Activated T-helper 1 cell treated with anti-CD3 and anti-CD28 coated beads, Interleukin-12 subunit alpha, Interleukin-12 subunit beta, Interleukin-2, Interleukin-4 antibody, amounts not matched to agents 30 ng/mL and 10 ng/mL and 1 ng/mL, durations not matched to agents 14 hours and 24 hours and 36 hours (primary cell): ENCODE measurements at regions not wholly inside any gene's neighbourhood (a gene's known extent, or its start where the extent isn't known, plus 50 kb on each side); places are given as distances from the start of the nearest gene placed in this dataset.
"Not testable (repeated sequence)": the region's sequence is repeated elsewhere in the genome, so short reads cannot be mapped to it uniquely, and the experiment has no call there.

Experiments used
- DNase-seq: peaks from one replicate; pipeline ENCODE4 v3.0.0; 2021; ENCODE audit warnings: low spot score
- H3K27ac Mint-ChIP-seq: one replicate; pipeline ENCODE4 v1.8.0; 2021; ENCODE audit warnings: mild to moderate bottlenecking, mixed read lengths
- H3K27me3 Mint-ChIP-seq: one replicate; pipeline ENCODE4 v1.8.0; 2022; ENCODE audit warnings: mild to moderate bottlenecking, moderate library complexity, mixed read lengths; ENCODE audit not compliant: insufficient read depth
- H3K36me3 Mint-ChIP-seq: one replicate; pipeline ENCODE4 v1.8.0; 2021; ENCODE audit warnings: low read depth, mixed read lengths
- H3K4me1 Mint-ChIP-seq: one replicate; pipeline ENCODE4 v1.8.0; 2021; ENCODE audit warnings: low read depth, mixed read lengths
- H3K4me3 Mint-ChIP-seq: one replicate; pipeline ENCODE4 v1.8.0; 2021; ENCODE audit warnings: mild to moderate bottlenecking, moderate library complexity, mixed read lengths
- H3K9me3 Mint-ChIP-seq: one replicate; pipeline ENCODE4 v1.8.0; 2021; ENCODE audit warnings: mixed read lengths
- intact Hi-C: fragments of 100-400 bp; cut with micrococcal nuclease; formaldehyde crosslinking; loops from one replicate; pipeline ENCODE4 v1.15.1; 2024

- Mint-ChIP-seq H3K27me3 (no peaks in the 10 kb centered on the region), H3K27ac (no peak overlapping the region), H3K36me3 (no peaks in the 10 kb centered on the region), H3K9me3 (no peaks in the 10 kb centered on the region), H3K4me1 (peaks cover 17% of the 10 kb centered on the region), H3K4me3 (no peak overlapping the region)
- intact Hi-C loops = no loop called here
- no peak for DNase-seq
Observed at GRCh38 chr10:70985824-70986622, 97.7 kb upstream of the PCBD1 start.

- H3K36me3 Mint-ChIP-seq = no peaks in the 10 kb centered on the region
- no peaks in the 10 kb centered on the region for H3K9me3 Mint-ChIP-seq
- DNase-seq = no peak
- H3K4me1 Mint-ChIP-seq = peaks cover 17% of the 10 kb centered on the region
- no peak overlapping the region for H3K27ac Mint-ChIP-seq
- H3K4me3 Mint-ChIP-seq = no peak overlapping the region
- no peaks in the 10 kb centered on the region for H3K27me3 Mint-ChIP-seq
- intact Hi-C loops = no loop called here
Observed at GRCh38 chr10:70986623-70986950, 98.2 kb upstream of the PCBD1 start.

- intact Hi-C loops = no loop called here
- H3K4me3 Mint-ChIP-seq = no peak overlapping the region
- peaks cover 11% of the 10 kb centered on the region for H3K4me1 Mint-ChIP-seq
- H3K27ac Mint-ChIP-seq = no peak overlapping the region
- H3K36me3 Mint-ChIP-seq = no peaks in the 10 kb centered on the region
- no peak for DNase-seq
- H3K27me3 Mint-ChIP-seq = no peaks in the 10 kb centered on the region
- no peaks in the 10 kb centered on the region for H3K9me3 Mint-ChIP-seq
Observed at GRCh38 chr10:70987396-70988130, 99.2 kb upstream of the PCBD1 start.

GRCh38 chr10:70990156-70990555 is 101.8 kb upstream of the PCBD1 start:
- H3K9me3 Mint-ChIP-seq, H3K4me1 Mint-ChIP-seq, H3K36me3 Mint-ChIP-seq, DNase-seq, H3K4me3 Mint-ChIP-seq, H3K27ac Mint-ChIP-seq, H3K27me3 Mint-ChIP-seq, intact Hi-C loops: not testable (repeated sequence)

- no peaks in the 10 kb centered on the region for H3K36me3 Mint-ChIP-seq
- no peak overlapping the region for H3K4me3 Mint-ChIP-seq
- no peak overlapping the region for H3K27ac Mint-ChIP-seq
- H3K27me3 Mint-ChIP-seq = no peaks in the 10 kb centered on the region
- H3K9me3 Mint-ChIP-seq = no peaks in the 10 kb centered on the region
- intact Hi-C loops = no loop called here
- DNase-seq = no peak
- no peaks in the 10 kb centered on the region for H3K4me1 Mint-ChIP-seq
Observed at GRCh38 chr10:70990681-70991080, 102.3 kb upstream of the PCBD1 start.

- intact Hi-C loops = no loop called here
- Mint-ChIP-seq H3K27ac (no peak overlapping the region), H3K36me3 (no peaks in the 10 kb centered on the region), H3K9me3 (no peaks in the 10 kb centered on the region), H3K4me3 (no peak overlapping the region), H3K27me3 (no peaks in the 10 kb centered on the region), H3K4me1 (no peaks in the 10 kb centered on the region)
- DNase-seq = no peak
Observed at GRCh38 chr10:70991140-70992124, 103.1 kb upstream of the PCBD1 start.

GRCh38 chr10:70992436-70992835 is 104.1 kb upstream of the PCBD1 start:
- Mint-ChIP-seq H3K4me1 (no peaks in the 10 kb centered on the region), H3K27me3 (no peaks in the 10 kb centered on the region), H3K9me3 (no peaks in the 10 kb centered on the region), H3K4me3 (no peak overlapping the region), H3K27ac (no peak overlapping the region), H3K36me3 (no peaks in the 10 kb centered on the region)
- no peak for DNase-seq
- intact Hi-C loops = no loop called here

GRCh38 chr10:70993051-70993450 is 104.7 kb upstream of the PCBD1 start:
- DNase-seq = no peak
- Mint-ChIP-seq H3K27me3 (no peaks in the 10 kb centered on the region), H3K9me3 (no peaks in the 10 kb centered on the region), H3K4me3 (no peak overlapping the region), H3K36me3 (no peaks in the 10 kb centered on the region), H3K4me1 (no peaks in the 10 kb centered on the region), H3K27ac (no peak overlapping the region)
- intact Hi-C loops = no loop called here

- intact Hi-C loops = no loop called here
- H3K27me3 Mint-ChIP-seq = no peaks in the 10 kb centered on the region
- no peaks in the 10 kb centered on the region for H3K4me1 Mint-ChIP-seq
- H3K27ac Mint-ChIP-seq = no peak overlapping the region
- H3K36me3 Mint-ChIP-seq = no peaks in the 10 kb centered on the region
- DNase-seq = no peak
- H3K4me3 Mint-ChIP-seq = no peak overlapping the region
- H3K9me3 Mint-ChIP-seq = no peaks in the 10 kb centered on the region
Observed at GRCh38 chr10:70996549-70996948, 108.2 kb upstream of the PCBD1 start.

- intact Hi-C loops = no loop called here
- DNase-seq = no peak
- Mint-ChIP-seq H3K27me3 (no peaks in the 10 kb centered on the region), H3K4me3 (no peak overlapping the region), H3K27ac (no peak overlapping the region), H3K9me3 (no peaks in the 10 kb centered on the region), H3K4me1 (no peaks in the 10 kb centered on the region), H3K36me3 (no peaks in the 10 kb centered on the region)
Observed at GRCh38 chr10:70997236-70997635, 108.9 kb upstream of the PCBD1 start.

GRCh38 chr10:70998086-70998485 is 109.7 kb upstream of the PCBD1 start:
- no peaks in the 10 kb centered on the region for H3K36me3 Mint-ChIP-seq
- intact Hi-C loops = no loop called here
- no peaks in the 10 kb centered on the region for H3K4me1 Mint-ChIP-seq
- H3K4me3 Mint-ChIP-seq = no peak overlapping the region
- no peak overlapping the region for H3K27ac Mint-ChIP-seq
- H3K9me3 Mint-ChIP-seq = no peaks in the 10 kb centered on the region
- DNase-seq = no peak
- H3K27me3 Mint-ChIP-seq = no peaks in the 10 kb centered on the region

GRCh38 chr10:71001470-71001869 is 113.1 kb upstream of the PCBD1 start:
- no peak overlapping the region for H3K4me3 Mint-ChIP-seq
- intact Hi-C loops = no loop called here
- H3K9me3 Mint-ChIP-seq = no peaks in the 10 kb centered on the region
- H3K36me3 Mint-ChIP-seq = no peaks in the 10 kb centered on the region
- no peak overlapping the region for H3K27ac Mint-ChIP-seq
- H3K27me3 Mint-ChIP-seq = no peaks in the 10 kb centered on the region
- no peaks in the 10 kb centered on the region for H3K4me1 Mint-ChIP-seq
- no peak for DNase-seq
